ENCODE measurements at regions not wholly inside any gene's neighbourhood (a gene's known extent, or its start where the extent isn't known, plus 50 kb on each side); places are given as distances from the start of the nearest gene placed in this dataset.
"Not testable (repeated sequence)": the region's sequence is repeated elsewhere in the genome, so short reads cannot be mapped to it uniquely, and the experiment has no call there.

DNA sequence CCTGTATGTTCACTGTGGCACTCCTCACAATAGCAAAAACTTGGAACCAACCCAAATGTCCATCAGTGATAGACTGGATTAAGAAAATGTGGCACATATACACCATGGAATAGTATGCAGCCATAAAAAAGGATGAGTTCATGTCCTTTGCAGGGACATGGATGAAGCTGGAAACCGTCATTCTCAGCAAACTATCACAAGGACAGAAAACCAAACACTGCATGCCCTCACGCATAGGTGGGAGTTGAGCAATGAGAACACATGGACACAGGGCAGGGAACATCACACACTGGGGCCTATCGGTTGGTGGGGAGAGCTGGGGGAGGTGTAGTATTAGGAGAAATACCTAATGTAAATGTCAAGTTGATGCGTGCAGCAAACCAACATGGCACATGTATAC is 275.7 kb upstream of the TLE3 start:
- H3K36me3 ChIP-seq (ENCODE audit: control insufficient read depth in 2 of 2, insufficient read depth in 2 of 2, low read length in 1 of 2), result not testable (repeated sequence)

DNA sequence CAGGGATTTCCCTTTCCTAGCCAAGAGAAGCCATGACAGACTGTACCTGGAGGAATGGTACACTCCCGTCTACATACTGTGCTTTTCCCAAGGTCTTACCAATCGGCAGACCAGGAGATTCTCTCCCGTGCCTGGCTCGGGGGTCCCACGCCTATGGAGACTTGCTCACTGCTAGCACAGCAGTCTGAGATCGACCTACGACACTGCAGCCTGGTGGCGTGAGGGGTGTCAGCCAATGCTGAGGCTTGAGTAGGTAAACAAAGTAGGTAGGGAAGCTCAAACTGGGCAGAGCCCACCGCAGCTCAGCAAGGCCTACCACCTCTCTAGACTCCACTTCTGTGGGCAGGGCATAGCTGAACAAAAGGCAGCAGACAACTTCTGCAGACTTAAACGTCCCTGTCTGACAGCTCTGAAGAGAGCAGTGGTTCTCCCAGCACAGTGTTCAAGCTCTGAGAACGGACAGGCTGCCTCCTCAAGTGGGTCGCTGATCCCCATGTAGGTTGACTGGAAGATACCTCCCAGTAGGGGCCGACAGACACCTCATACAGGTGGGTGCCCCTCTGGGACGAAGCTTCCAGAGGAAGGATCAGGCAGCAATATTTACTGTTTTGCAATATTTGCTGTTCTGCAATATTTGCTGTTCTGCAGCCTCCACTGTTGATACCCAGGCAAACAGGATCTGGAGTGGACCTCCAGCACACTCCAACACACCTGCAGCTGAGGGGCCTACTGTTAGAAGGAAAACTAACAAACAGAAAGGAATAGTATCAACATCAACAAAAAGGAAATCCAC is 270.4 kb upstream of the TLE3 start:
- DNase-seq (ENCODE audit: low read depth in 6 of 9, low spot score in 9 of 9), result peak in 2 of 9 donors; percentile 29 to 60
- 89% methylated on average over 14 of the region's 14 CpGs for WGBS
- not testable (repeated sequence) for H3K4me3 ChIP-seq (ENCODE audit: low read length in 2 of 2)

More for the DNA sequence above, 275.7 kb upstream of the TLE3 start:
- not testable (repeated sequence) for H3K27ac ChIP-seq (ENCODE audit: low read depth in 1 of 2, low read length in 1 of 2); H3K9me3 ChIP-seq (ENCODE audit: control insufficient read depth in 2 of 2, insufficient read depth in 1 of 2, low read length in 1 of 2); H3K4me3 ChIP-seq (ENCODE audit: low read length in 2 of 2); DNase-seq (ENCODE audit: low read depth in 6 of 9, low spot score in 9 of 9)
- Histone ChIP-seq H3K4me1 (ENCODE audit: control insufficient read depth in 2 of 2, insufficient read depth in 2 of 2, low read length in 2 of 2) (peaks cover 1 to 31% of the 10 kb centered on the region in 2 donors), H3K27me3 (ENCODE audit: control insufficient read depth in 2 of 2, insufficient read depth in 1 of 2, low read length in 1 of 2) (peaks cover 0 to 13% of the 10 kb centered on the region in 2 donors)
- WGBS, result 97% methylated on average over 4 of the region's 4 CpGs

DNA sequence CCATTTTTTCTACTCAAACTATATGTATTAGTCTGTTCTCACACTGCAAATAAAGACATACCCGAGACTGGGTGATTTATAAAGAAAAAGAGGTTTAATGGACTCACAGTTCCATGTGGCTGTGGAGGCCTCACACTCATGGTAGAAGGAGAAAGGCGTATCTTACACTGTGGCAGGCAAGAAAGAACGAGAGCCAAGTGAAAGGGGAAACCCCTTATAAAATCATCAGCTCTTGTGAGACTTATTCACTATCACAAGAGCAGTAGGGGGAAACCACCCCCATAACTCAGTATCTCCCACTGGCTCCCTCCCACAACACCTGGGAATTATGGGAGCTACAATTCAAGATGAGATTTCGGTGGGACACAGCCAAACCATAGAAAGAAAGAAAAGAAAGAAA is 266.3 kb upstream of the TLE3 start:
- H3K27ac ChIP-seq (ENCODE audit: low read depth in 1 of 2, low read length in 1 of 2); H3K4me3 ChIP-seq (ENCODE audit: low read length in 2 of 2); H3K9me3 ChIP-seq (ENCODE audit: control insufficient read depth in 2 of 2, insufficient read depth in 1 of 2, low read length in 1 of 2); DNase-seq (ENCODE audit: low read depth in 6 of 9, low spot score in 9 of 9); H3K36me3 ChIP-seq (ENCODE audit: control insufficient read depth in 2 of 2, insufficient read depth in 2 of 2, low read length in 1 of 2); H3K27me3 ChIP-seq (ENCODE audit: control insufficient read depth in 2 of 2, insufficient read depth in 1 of 2, low read length in 1 of 2): not testable (repeated sequence)
- H3K4me1 ChIP-seq (ENCODE audit: control insufficient read depth in 2 of 2, insufficient read depth in 2 of 2, low read length in 2 of 2), result peaks cover 5 to 14% of the 10 kb centered on the region in 2 donors
- 92% methylated on average over 4 of the region's 4 CpGs for WGBS

More for the DNA sequence above, 270.4 kb upstream of the TLE3 start:
- not testable (repeated sequence) for H3K27ac ChIP-seq (ENCODE audit: low read depth in 1 of 2, low read length in 1 of 2); H3K9me3 ChIP-seq (ENCODE audit: control insufficient read depth in 2 of 2, insufficient read depth in 1 of 2, low read length in 1 of 2); H3K27me3 ChIP-seq (ENCODE audit: control insufficient read depth in 2 of 2, insufficient read depth in 1 of 2, low read length in 1 of 2); H3K36me3 ChIP-seq (ENCODE audit: control insufficient read depth in 2 of 2, insufficient read depth in 2 of 2, low read length in 1 of 2)
- H3K4me1 ChIP-seq (ENCODE audit: control insufficient read depth in 2 of 2, insufficient read depth in 2 of 2, low read length in 2 of 2), result peaks cover 5 to 14% of the 10 kb centered on the region in 2 donors

DNA sequence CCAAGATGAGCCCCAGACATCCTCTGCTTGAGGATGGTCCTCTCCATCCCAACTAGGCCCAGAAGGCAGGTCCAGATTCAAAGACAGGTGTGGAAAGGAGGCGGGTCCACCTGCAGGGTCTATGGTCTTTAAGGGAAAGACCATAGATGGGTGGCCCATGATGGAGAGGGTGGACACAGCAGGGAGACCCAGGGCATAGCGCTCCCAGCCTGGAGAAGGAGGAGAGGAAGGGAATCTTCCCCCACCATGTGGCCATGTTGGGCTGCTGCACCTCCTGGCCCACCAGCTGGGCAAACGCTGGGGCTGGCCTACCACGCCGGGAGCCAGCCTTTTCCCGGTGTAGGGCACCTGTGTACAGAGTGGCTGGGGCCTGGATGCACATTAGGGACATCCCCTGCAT is 265.2 kb upstream of the TLE3 start:
- Histone ChIP-seq H3K27ac (ENCODE audit: low read depth in 1 of 2, low read length in 1 of 2) (no peak overlapping the region), H3K27me3 (ENCODE audit: control insufficient read depth in 2 of 2, insufficient read depth in 1 of 2, low read length in 1 of 2) (no peaks in the 10 kb centered on the region), H3K4me1 (ENCODE audit: control insufficient read depth in 2 of 2, insufficient read depth in 2 of 2, low read length in 2 of 2) (peaks cover 0 to 3% of the 10 kb centered on the region in 2 donors), H3K36me3 (ENCODE audit: control insufficient read depth in 2 of 2, insufficient read depth in 2 of 2, low read length in 1 of 2) (no peaks in the 10 kb centered on the region), H3K4me3 (ENCODE audit: low read length in 2 of 2) (no peak overlapping the region), H3K9me3 (ENCODE audit: control insufficient read depth in 2 of 2, insufficient read depth in 1 of 2, low read length in 1 of 2) (no peaks in the 10 kb centered on the region)
- WGBS, result 64% methylated on average over 6 of the region's 6 CpGs
- DNase-seq (ENCODE audit: low read depth in 6 of 9, low spot score in 9 of 9), result no peak

DNA sequence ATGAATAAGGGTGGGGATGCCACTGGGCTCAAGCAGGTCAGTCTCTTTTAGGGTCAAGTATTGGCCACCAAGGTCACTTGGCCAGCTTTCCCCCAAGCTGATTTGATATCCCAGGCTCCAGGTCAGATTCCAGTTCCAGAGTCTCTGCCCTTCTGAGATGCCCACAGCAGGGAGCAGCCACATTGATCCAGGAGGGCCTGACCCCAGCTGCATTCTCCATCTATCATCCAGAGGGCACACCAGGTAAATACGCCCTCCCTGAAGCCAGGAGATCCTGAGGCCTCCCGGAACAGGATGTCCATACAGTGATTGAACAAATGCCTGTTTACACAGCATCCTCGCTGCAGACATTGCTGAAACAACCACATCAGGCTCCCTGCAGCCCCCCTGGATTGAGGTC is 264.6 kb upstream of the TLE3 start:
- DNase-seq (ENCODE audit: low read depth in 6 of 9, low spot score in 9 of 9), result no peak
- no peak overlapping the region for H3K4me3 ChIP-seq (ENCODE audit: low read length in 2 of 2)
- no peak overlapping the region for H3K27ac ChIP-seq (ENCODE audit: low read depth in 1 of 2, low read length in 1 of 2)
- no peaks in the 10 kb centered on the region for H3K27me3 ChIP-seq (ENCODE audit: control insufficient read depth in 2 of 2, insufficient read depth in 1 of 2, low read length in 1 of 2)
- H3K36me3 ChIP-seq (ENCODE audit: control insufficient read depth in 2 of 2, insufficient read depth in 2 of 2, low read length in 1 of 2), result no peaks in the 10 kb centered on the region
- no peaks in the 10 kb centered on the region for H3K4me1 ChIP-seq (ENCODE audit: control insufficient read depth in 2 of 2, insufficient read depth in 2 of 2, low read length in 2 of 2)
- 97% methylated on average over 3 of the region's 3 CpGs for WGBS
- H3K9me3 ChIP-seq (ENCODE audit: control insufficient read depth in 2 of 2, insufficient read depth in 1 of 2, low read length in 1 of 2), result no peaks in the 10 kb centered on the region

DNA sequence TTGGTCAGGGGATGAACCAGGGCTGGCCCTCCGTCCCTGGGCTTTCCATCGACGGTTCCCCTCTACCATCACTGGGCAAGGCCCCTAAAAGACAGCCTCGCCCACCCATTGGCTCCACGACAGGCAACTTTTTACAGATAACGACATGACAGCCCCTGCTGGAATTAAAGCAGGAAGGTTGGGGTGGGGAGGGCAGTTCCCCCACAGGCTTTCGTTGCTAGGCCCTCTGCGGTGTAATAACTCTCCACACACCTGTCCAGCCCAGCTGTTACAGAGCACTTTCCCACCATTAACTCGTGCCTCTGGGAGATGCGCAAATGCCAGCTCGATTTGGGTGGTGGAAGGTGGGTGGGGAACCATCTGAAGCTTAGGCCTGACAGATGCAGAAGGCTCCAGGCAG is 264.2 kb upstream of the TLE3 start:
- no peaks in the 10 kb centered on the region for H3K4me1 ChIP-seq (ENCODE audit: control insufficient read depth in 2 of 2, insufficient read depth in 2 of 2, low read length in 2 of 2)
- H3K4me3 ChIP-seq (ENCODE audit: low read length in 2 of 2), result no peak overlapping the region
- no peak for DNase-seq (ENCODE audit: low read depth in 6 of 9, low spot score in 9 of 9)
- no peaks in the 10 kb centered on the region for H3K9me3 ChIP-seq (ENCODE audit: control insufficient read depth in 2 of 2, insufficient read depth in 1 of 2, low read length in 1 of 2)
- no peaks in the 10 kb centered on the region for H3K27me3 ChIP-seq (ENCODE audit: control insufficient read depth in 2 of 2, insufficient read depth in 1 of 2, low read length in 1 of 2)
- no peaks in the 10 kb centered on the region for H3K36me3 ChIP-seq (ENCODE audit: control insufficient read depth in 2 of 2, insufficient read depth in 2 of 2, low read length in 1 of 2)
- 97% methylated on average over 11 of the region's 11 CpGs for WGBS
- no peak overlapping the region for H3K27ac ChIP-seq (ENCODE audit: low read depth in 1 of 2, low read length in 1 of 2)

DNA sequence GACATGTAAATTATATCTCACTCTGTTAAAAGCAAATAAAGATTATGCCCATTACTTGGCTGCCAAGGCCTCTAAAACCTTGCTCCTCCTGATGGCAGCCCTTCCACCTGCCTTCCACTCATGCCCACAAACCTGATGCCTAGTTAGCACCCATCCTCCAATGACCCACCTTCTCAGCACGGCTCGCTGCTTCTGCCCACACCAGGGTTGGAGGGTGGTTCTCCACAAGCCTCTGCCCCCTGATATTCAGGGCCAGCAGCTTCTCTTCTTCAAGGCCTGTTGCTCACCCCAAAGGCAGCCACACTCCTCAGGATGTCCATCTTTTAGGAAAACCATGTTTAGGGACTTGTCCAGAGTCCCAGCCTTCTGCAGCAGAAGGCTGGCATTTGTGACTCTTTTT is 263.4 kb upstream of the TLE3 start:
- H3K9me3 ChIP-seq (ENCODE audit: control insufficient read depth in 2 of 2, insufficient read depth in 1 of 2, low read length in 1 of 2), result no peaks in the 10 kb centered on the region
- H3K36me3 ChIP-seq (ENCODE audit: control insufficient read depth in 2 of 2, insufficient read depth in 2 of 2, low read length in 1 of 2), result no peaks in the 10 kb centered on the region
- 99% methylated on average over 2 of the region's 2 CpGs for WGBS
- no peaks in the 10 kb centered on the region for H3K27me3 ChIP-seq (ENCODE audit: control insufficient read depth in 2 of 2, insufficient read depth in 1 of 2, low read length in 1 of 2)
- H3K27ac ChIP-seq (ENCODE audit: low read depth in 1 of 2, low read length in 1 of 2), result no peak overlapping the region
- H3K4me1 ChIP-seq (ENCODE audit: control insufficient read depth in 2 of 2, insufficient read depth in 2 of 2, low read length in 2 of 2), result no peaks in the 10 kb centered on the region
- H3K4me3 ChIP-seq (ENCODE audit: low read length in 2 of 2), result no peak overlapping the region
- no peak for DNase-seq (ENCODE audit: low read depth in 6 of 9, low spot score in 9 of 9)

DNA sequence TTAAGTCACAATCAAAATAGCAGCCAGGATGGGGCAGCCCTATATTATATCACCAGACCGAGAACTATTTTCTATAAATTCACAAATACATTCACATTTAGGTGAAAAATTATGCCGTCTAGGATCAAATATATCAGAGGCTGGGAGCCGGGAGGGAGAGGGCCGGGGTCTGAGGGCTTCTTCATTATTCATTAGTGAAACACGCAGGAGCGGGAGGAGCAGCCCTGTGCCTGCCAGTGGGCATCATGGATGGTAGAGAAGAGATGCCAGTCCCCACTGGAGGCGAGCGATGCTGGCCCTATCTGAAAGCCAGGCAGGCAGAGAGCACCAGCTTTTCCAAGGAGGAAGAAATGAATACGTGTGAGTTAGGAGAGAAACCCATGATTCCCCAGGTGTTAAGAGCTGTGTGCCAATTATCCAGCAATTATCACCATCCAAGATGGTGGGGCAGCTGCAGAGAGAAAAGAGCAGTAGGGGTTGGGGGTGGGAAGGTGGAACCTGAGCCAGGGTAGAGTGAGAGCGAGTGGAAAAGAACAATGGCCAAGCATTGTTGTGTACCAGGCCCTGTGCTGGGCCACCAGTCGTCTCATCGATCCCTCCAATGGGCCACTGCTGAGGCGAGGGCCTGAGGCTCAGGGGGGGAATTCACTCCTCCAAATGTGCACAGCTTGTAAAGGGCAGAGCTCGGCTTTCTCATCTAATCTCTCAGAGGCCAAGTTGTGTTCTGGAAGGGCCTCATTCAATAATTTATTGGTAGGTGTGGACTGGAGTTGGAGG is 261.3 kb upstream of the TLE3 start:
- peaks cover 0 to 3% of the 10 kb centered on the region in 2 donors for H3K4me1 ChIP-seq (ENCODE audit: control insufficient read depth in 2 of 2, insufficient read depth in 2 of 2, low read length in 2 of 2)
- H3K4me3 ChIP-seq (ENCODE audit: low read length in 2 of 2), result no peak overlapping the region
- no peaks in the 10 kb centered on the region for H3K36me3 ChIP-seq (ENCODE audit: control insufficient read depth in 2 of 2, insufficient read depth in 2 of 2, low read length in 1 of 2)
- no peak overlapping the region for H3K27ac ChIP-seq (ENCODE audit: low read depth in 1 of 2, low read length in 1 of 2)
- 99% methylated on average over 14 of the region's 14 CpGs for WGBS
- DNase-seq (ENCODE audit: low read depth in 6 of 9, low spot score in 9 of 9), result no peak
- H3K9me3 ChIP-seq (ENCODE audit: control insufficient read depth in 2 of 2, insufficient read depth in 1 of 2, low read length in 1 of 2), result no peaks in the 10 kb centered on the region
- H3K27me3 ChIP-seq (ENCODE audit: control insufficient read depth in 2 of 2, insufficient read depth in 1 of 2, low read length in 1 of 2), result no peaks in the 10 kb centered on the region

DNA sequence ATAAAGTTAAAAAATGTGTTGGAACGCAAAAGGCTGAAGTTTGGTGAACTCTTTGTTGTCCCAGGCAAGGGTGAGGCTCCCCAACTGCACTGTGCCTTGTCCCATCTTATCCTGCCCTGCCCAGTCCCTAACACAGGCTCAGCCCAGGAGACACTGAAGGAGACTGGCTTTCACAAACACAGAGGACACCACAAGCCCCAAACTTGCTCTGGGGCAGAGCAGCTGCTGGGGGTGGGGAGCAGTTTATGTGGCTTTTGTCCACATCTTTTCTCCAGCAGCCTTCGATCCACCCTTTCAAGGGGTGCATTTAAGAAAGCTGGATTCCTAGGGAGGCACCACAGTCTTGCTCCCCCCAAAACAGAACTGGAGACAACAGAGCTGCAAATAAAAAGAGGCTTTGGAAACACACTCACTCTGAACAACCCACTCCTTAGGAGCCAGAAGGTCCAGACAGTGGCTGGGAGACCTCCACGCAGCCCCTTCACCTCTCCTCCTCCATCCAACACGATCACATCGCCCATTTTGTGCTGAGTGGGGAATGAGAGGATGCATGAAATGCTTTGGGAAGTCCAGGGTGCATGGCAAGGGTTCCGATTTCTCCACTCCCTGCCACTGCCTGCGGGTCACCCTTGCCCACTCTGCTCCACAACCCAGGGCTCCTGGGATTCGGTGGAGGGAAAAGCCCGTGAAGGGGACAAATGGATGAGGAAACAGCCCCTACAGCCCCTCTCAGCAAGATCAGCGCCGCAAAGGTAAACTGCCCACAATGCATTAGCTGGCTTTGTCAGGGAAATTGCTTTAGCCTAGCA is 260.5 kb upstream of the TLE3 start:
- WGBS, result 97% methylated on average over 11 of the region's 11 CpGs
- Histone ChIP-seq H3K4me1 (ENCODE audit: control insufficient read depth in 2 of 2, insufficient read depth in 2 of 2, low read length in 2 of 2) (peaks cover 0 to 3% of the 10 kb centered on the region in 2 donors), H3K9me3 (ENCODE audit: control insufficient read depth in 2 of 2, insufficient read depth in 1 of 2, low read length in 1 of 2) (no peaks in the 10 kb centered on the region), H3K27me3 (ENCODE audit: control insufficient read depth in 2 of 2, insufficient read depth in 1 of 2, low read length in 1 of 2) (no peaks in the 10 kb centered on the region), H3K27ac (ENCODE audit: low read depth in 1 of 2, low read length in 1 of 2) (no peak overlapping the region), H3K4me3 (ENCODE audit: low read length in 2 of 2) (no peak overlapping the region), H3K36me3 (ENCODE audit: control insufficient read depth in 2 of 2, insufficient read depth in 2 of 2, low read length in 1 of 2) (no peaks in the 10 kb centered on the region)
- no peak for DNase-seq (ENCODE audit: low read depth in 6 of 9, low spot score in 9 of 9)

Data from thymus (tissue), 11 donors.